HG03039 (cell line): ENCODE measurements at regions not wholly inside any gene's neighbourhood (a gene's known extent, or its start where the extent isn't known, plus 50 kb on each side); places are given as distances from the start of the nearest gene placed in this dataset.

Experiments
- ATAC-seq: cut with Tn5 transposase; IDR thresholded peaks from one replicate; pipeline ENCODE4 v1.9.1; 2021; ENCODE audit warnings: mild to moderate bottlenecking, moderate library complexity; ENCODE audit not compliant: unreplicated experiment

- no peak for ATAC-seq
These were observed 328.1 kb upstream of the SNX7 start for GRCh38 chr1:98333406-98333805.

GRCh38 chr1:98331718-98332311 is 329.7 kb upstream of the SNX7 start:
- no peak for ATAC-seq

- no peak for ATAC-seq
These were observed 330.3 kb upstream of the SNX7 start for GRCh38 chr1:98331243-98331642.

GRCh38 chr1:98330224-98330623 is 331.3 kb upstream of the SNX7 start:
- ATAC-seq: no peak

- ATAC-seq: no peak
These were observed 332.7 kb upstream of the SNX7 start for GRCh38 chr1:98328855-98329254.

- ATAC-seq: no peak
These were observed 334.2 kb upstream of the SNX7 start for GRCh38 chr1:98327220-98327861.

GRCh38 chr1:98325646-98326440 is 335.7 kb upstream of the SNX7 start:
- ATAC-seq: no peak

GRCh38 chr1:98323906-98324358 is 337.6 kb upstream of the SNX7 start:
- ATAC-seq: no peak

- no peak for ATAC-seq
These were observed 338.1 kb upstream of the SNX7 start for GRCh38 chr1:98323388-98323787.

- no peak for ATAC-seq
These were observed 338.6 kb upstream of the SNX7 start for GRCh38 chr1:98322966-98323365.

- no peak for ATAC-seq
These were observed 339.4 kb upstream of the SNX7 start for GRCh38 chr1:98322086-98322485.

- ATAC-seq: no peak
These were observed 340.3 kb upstream of the SNX7 start for GRCh38 chr1:98321191-98321590.

- no peak for ATAC-seq
These were observed 345.1 kb upstream of the SNX7 start for GRCh38 chr1:98316286-98316905.

- ATAC-seq: no peak
These were observed 346.2 kb upstream of the SNX7 start for GRCh38 chr1:98315309-98315708.

- no peak for ATAC-seq
These were observed 346.9 kb upstream of the SNX7 start for GRCh38 chr1:98314601-98315000.

- no peak for ATAC-seq
These were observed 354.9 kb upstream of the SNX7 start for GRCh38 chr1:98306517-98307089.

- ATAC-seq: no peak
These were observed 356.2 kb upstream of the SNX7 start for GRCh38 chr1:98305362-98305761.

- ATAC-seq: no peak
These were observed 356.6 kb upstream of the SNX7 start for GRCh38 chr1:98304888-98305287.

- no peak for ATAC-seq
These were observed 361.7 kb upstream of the SNX7 start for GRCh38 chr1:98299861-98300260.

GRCh38 chr1:98299313-98299712 is 362.2 kb upstream of the SNX7 start:
- no peak for ATAC-seq

- ATAC-seq: no peak
These were observed 363.2 kb upstream of the SNX7 start for GRCh38 chr1:98298319-98298718.
